ENCODE measurements at regions not wholly inside any gene's neighbourhood (a gene's known extent, or its start where the extent isn't known, plus 50 kb on each side); places are given as distances from the start of the nearest gene placed in this dataset.

DNA sequence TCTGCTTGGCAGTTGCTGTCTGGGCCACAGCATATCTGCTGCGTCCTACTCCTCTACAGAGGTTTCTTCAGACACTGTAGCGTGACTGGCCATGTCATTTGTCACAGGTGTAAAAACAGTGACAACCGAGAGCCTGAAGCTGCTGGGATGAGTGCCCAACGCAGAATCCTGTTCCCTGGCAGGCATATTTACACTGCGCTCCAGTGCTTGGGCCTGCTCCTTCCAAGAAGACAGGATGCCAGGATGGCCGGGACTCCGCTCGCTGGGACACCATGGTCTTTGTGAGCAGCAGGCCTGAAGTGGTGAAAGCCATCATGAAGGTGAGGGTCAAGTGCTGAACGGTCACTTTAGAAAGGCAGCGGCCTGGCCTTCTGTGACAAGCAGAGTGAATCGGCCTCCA lies 171.4 kb downstream of the EMP1 start:
- no peak overlapping the region for H3K9ac ChIP-seq (ENCODE audit: low read depth in 1 of 2, low read length in 2 of 2)
- H3K27ac ChIP-seq (ENCODE audit: low read depth, low read length), result no peak overlapping the region

DNA sequence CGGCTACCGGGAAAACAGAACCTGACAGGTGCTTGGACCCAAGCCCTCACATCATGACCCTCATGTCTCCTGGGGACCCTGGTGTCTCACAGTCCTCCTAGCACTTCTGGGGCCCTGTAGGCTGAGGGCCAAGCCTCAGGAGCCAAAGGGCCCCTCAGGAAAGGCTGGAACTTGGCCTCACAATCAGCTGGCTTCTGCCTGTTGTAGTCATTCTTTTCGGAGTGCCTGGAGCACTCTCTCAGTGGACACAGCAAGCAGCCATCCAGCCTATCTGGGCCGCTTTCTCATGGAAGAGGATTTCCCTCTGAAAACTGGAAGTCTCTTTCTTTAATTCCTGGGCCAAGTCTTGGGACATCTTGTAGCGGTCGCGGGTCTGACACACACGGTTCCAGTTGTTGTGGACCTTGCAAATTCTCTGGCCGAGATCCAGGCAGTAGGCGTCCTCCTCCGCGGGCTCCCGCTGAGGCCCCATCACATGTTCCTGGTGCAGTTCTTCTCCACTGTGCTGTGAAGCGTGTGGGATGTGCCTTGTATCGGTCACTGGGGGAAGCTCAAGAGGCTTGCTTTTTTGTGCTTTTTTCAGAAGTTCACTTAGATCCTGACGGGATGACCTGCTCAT lies 169.3 kb downstream of the EMP1 start:
- no peaks in the 10 kb centered on the region for H3K36me3 ChIP-seq (ENCODE audit: control insufficient read depth in 1 of 2, insufficient read depth in 2 of 2, low read length in 2 of 2)

More for the DNA sequence above, 171.4 kb downstream of the EMP1 start:
- Histone ChIP-seq H3K36me3 (ENCODE audit: control insufficient read depth in 1 of 2, insufficient read depth in 2 of 2, low read length in 2 of 2) (no peaks in the 10 kb centered on the region), H3K27me3 (ENCODE audit: control insufficient read depth in 1 of 2, insufficient read depth in 2 of 2, low read length in 2 of 2) (no peaks in the 10 kb centered on the region), H3K9me3 (ENCODE audit: control insufficient read depth in 1 of 2, low read length in 2 of 2) (no peaks in the 10 kb centered on the region), H3K4me3 (ENCODE audit: low read depth in 1 of 2, low read length in 2 of 2) (no peak overlapping the region), H3K4me1 (ENCODE audit: control insufficient read depth in 1 of 2, insufficient read depth in 2 of 2, low read length in 2 of 2) (peaks cover 0 to 9% of the 10 kb centered on the region in 2 donors)

DNA sequence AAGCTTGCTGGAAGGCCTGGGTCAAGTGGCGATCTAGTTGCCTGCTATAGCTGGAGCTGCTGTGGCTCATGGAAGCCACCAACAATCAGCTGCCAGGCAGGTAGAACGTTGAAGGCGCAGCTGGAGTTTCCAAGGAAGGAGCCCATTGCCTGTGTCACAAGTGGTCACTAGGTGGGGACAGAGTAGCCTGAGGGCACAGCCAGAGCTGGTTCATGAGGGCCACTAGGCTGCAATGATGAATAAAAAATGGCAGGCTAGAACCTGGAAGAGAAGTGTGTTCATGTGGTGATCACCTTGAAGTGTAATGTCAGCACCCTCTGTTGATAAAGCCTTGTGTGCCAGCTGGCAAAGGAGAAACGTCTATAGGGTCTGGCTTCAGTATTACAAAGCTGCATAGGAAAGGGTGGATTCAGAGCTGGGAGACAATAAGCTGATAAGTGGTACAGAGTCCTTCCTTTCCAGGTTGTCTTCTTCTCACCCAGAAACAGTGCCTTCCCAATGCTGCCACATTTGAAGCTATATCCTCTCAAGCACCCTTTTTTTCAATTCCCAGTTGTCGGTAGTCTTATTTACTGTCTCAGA lies 165.8 kb downstream of the EMP1 start:
- Histone ChIP-seq H3K4me3 (ENCODE audit: low read depth in 1 of 2, low read length in 2 of 2) (no peak overlapping the region), H3K4me1 (ENCODE audit: control insufficient read depth in 1 of 2, insufficient read depth in 2 of 2, low read length in 2 of 2) (no peaks in the 10 kb centered on the region), H3K27me3 (ENCODE audit: control insufficient read depth in 1 of 2, insufficient read depth in 2 of 2, low read length in 2 of 2) (no peaks in the 10 kb centered on the region), H3K36me3 (ENCODE audit: control insufficient read depth in 1 of 2, insufficient read depth in 2 of 2, low read length in 2 of 2) (no peaks in the 10 kb centered on the region), H3K9me3 (ENCODE audit: control insufficient read depth in 1 of 2, low read length in 2 of 2) (no peaks in the 10 kb centered on the region), H3K27ac (ENCODE audit: low read depth, low read length) (no peak overlapping the region), H3K9ac (ENCODE audit: low read depth in 1 of 2, low read length in 2 of 2) (no peak overlapping the region)

More for the DNA sequence above, 169.3 kb downstream of the EMP1 start:
- H3K4me3 ChIP-seq (ENCODE audit: low read depth in 1 of 2, low read length in 2 of 2), result no peak overlapping the region
- H3K4me1 ChIP-seq (ENCODE audit: control insufficient read depth in 1 of 2, insufficient read depth in 2 of 2, low read length in 2 of 2), result peaks cover 0 to 5% of the 10 kb centered on the region in 2 donors
- no peaks in the 10 kb centered on the region for H3K9me3 ChIP-seq (ENCODE audit: control insufficient read depth in 1 of 2, low read length in 2 of 2)
- no peak overlapping the region for H3K27ac ChIP-seq (ENCODE audit: low read depth, low read length)
- H3K27me3 ChIP-seq (ENCODE audit: control insufficient read depth in 1 of 2, insufficient read depth in 2 of 2, low read length in 2 of 2), result no peaks in the 10 kb centered on the region
- no peak overlapping the region for H3K9ac ChIP-seq (ENCODE audit: low read depth in 1 of 2, low read length in 2 of 2)

DNA sequence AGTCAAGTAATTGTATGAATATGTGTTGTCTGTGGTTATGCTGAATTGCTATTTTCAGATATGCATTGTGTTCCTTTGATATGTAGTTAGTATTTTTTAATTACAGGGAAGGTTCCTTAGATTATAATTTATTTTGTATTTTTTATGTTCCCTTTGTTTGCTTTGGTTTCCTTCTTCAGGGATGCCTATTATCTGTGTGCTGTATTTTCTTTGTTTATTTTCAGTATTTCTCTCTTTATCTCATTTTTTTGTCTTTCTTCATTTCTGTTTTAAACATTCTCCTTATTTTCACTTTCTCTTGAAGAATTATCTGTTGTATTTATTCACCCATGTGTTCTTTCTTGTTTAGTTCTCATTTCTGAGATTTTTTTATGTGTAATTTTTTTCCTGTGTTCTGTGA lies 163.1 kb downstream of the EMP1 start:
- H3K9me3 ChIP-seq (ENCODE audit: control insufficient read depth in 1 of 2, low read length in 2 of 2), result no peaks in the 10 kb centered on the region
- no peaks in the 10 kb centered on the region for H3K27me3 ChIP-seq (ENCODE audit: control insufficient read depth in 1 of 2, insufficient read depth in 2 of 2, low read length in 2 of 2)
- H3K27ac ChIP-seq (ENCODE audit: low read depth, low read length), result no peak overlapping the region
- H3K36me3 ChIP-seq (ENCODE audit: control insufficient read depth in 1 of 2, insufficient read depth in 2 of 2, low read length in 2 of 2), result no peaks in the 10 kb centered on the region
- H3K9ac ChIP-seq (ENCODE audit: low read depth in 1 of 2, low read length in 2 of 2), result no peak overlapping the region
- H3K4me3 ChIP-seq (ENCODE audit: low read depth in 1 of 2, low read length in 2 of 2), result no peak overlapping the region
- no peaks in the 10 kb centered on the region for H3K4me1 ChIP-seq (ENCODE audit: control insufficient read depth in 1 of 2, insufficient read depth in 2 of 2, low read length in 2 of 2)

DNA sequence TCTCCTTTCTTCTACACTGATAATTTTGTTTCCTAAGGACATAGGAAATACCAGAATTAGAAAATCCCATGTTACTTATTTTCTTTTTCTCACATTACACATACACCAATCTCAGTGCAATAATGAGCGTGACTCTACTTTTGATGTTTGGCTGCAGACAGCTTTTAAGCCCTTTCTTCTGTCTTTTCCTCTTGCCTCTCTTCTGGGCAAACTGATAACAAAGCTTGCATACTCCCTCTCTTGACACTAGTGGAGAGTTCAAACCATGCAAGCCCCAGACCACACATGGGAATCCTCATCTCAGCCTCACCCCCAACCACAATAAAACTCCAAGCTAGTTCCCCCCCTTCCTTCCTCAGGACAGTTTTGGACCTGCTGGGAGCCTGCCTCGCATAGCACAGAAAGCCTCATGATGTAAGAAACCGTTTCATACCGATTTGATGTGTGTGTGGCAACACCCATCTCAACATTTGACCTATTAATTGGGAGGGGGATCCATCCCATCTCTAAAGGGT lies 161.9 kb downstream of the EMP1 start:
- Histone ChIP-seq H3K36me3 (ENCODE audit: control insufficient read depth in 1 of 2, insufficient read depth in 2 of 2, low read length in 2 of 2) (no peaks in the 10 kb centered on the region), H3K4me1 (ENCODE audit: control insufficient read depth in 1 of 2, insufficient read depth in 2 of 2, low read length in 2 of 2) (no peaks in the 10 kb centered on the region), H3K27me3 (ENCODE audit: control insufficient read depth in 1 of 2, insufficient read depth in 2 of 2, low read length in 2 of 2) (no peaks in the 10 kb centered on the region), H3K9ac (ENCODE audit: low read depth in 1 of 2, low read length in 2 of 2) (no peak overlapping the region), H3K9me3 (ENCODE audit: control insufficient read depth in 1 of 2, low read length in 2 of 2) (no peaks in the 10 kb centered on the region), H3K4me3 (ENCODE audit: low read depth in 1 of 2, low read length in 2 of 2) (no peak overlapping the region), H3K27ac (ENCODE audit: low read depth, low read length) (no peak overlapping the region)

DNA sequence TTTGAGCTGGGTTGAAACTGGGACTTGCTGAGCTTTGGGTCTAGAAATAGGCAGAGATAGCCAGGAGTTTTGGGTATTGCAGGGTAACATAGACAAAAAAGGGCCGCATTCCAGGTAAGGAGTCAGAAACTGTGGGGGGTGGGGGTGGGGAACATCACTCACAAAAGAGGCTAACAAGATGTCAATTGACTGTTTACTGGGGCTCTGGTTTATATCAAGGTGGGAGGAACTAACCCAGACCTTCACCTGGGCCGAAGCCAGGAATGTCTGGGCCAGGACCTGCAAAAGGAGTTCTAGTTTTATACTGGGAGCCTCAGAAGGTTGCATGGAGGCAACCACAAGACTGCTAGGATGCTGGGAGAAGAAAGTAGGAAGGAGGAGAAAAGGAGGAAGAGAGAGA lies 154.4 kb downstream of the EMP1 start:
- H3K27me3 ChIP-seq (ENCODE audit: control insufficient read depth in 1 of 2, insufficient read depth in 2 of 2, low read length in 2 of 2), result no peaks in the 10 kb centered on the region
- H3K4me3 ChIP-seq (ENCODE audit: low read depth in 1 of 2, low read length in 2 of 2), result no peak overlapping the region
- no peaks in the 10 kb centered on the region for H3K36me3 ChIP-seq (ENCODE audit: control insufficient read depth in 1 of 2, insufficient read depth in 2 of 2, low read length in 2 of 2)
- no peaks in the 10 kb centered on the region for H3K4me1 ChIP-seq (ENCODE audit: control insufficient read depth in 1 of 2, insufficient read depth in 2 of 2, low read length in 2 of 2)
- H3K27ac ChIP-seq (ENCODE audit: low read depth, low read length), result no peak overlapping the region
- no peaks in the 10 kb centered on the region for H3K9me3 ChIP-seq (ENCODE audit: control insufficient read depth in 1 of 2, low read length in 2 of 2)
- H3K9ac ChIP-seq (ENCODE audit: low read depth in 1 of 2, low read length in 2 of 2), result no peak overlapping the region

DNA sequence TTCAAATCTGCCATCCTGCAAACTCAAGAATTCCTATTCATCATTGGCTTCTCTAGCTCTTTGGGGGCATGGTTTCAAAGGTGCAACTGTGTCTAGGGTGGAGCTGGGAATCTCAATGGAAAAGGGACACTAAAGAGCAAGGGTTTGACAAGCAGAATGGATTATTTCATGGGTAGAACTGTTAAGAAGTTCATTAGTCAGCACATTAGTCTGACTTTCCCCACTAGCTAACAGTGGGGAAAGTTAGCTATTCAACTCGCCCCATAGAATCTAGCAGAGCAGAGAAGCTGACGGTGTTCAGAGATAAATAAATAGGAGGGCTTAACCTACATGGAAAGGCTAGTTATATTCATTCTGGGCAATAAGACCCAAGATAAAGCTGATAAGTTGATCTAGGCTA lies 153.9 kb downstream of the EMP1 start:
- Histone ChIP-seq H3K27me3 (ENCODE audit: control insufficient read depth in 1 of 2, insufficient read depth in 2 of 2, low read length in 2 of 2) (no peaks in the 10 kb centered on the region), H3K9me3 (ENCODE audit: control insufficient read depth in 1 of 2, low read length in 2 of 2) (no peaks in the 10 kb centered on the region), H3K4me3 (ENCODE audit: low read depth in 1 of 2, low read length in 2 of 2) (no peak overlapping the region), H3K4me1 (ENCODE audit: control insufficient read depth in 1 of 2, insufficient read depth in 2 of 2, low read length in 2 of 2) (no peaks in the 10 kb centered on the region), H3K9ac (ENCODE audit: low read depth in 1 of 2, low read length in 2 of 2) (no peak overlapping the region), H3K36me3 (ENCODE audit: control insufficient read depth in 1 of 2, insufficient read depth in 2 of 2, low read length in 2 of 2) (no peaks in the 10 kb centered on the region), H3K27ac (ENCODE audit: low read depth, low read length) (no peak overlapping the region)

DNA sequence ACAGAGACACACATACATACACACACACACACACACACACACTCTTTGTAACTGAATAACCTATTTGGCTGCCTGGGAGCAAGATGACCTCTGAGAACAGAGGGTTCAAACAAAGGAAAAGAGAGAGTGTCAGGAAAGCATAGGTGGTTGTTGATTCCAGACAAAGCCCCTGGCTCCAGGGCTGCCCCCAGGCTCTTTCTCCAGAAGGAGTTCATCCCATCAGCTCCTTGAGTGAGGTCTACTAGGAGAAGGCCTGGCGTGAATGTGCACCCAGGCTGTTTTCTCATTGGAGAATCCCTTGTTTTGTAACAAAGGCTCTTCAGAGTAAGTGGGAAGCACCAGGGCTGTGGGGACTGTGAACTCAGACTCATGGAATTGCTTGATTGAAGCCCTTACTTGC lies 151.9 kb downstream of the EMP1 start:
- no peak overlapping the region for H3K4me3 ChIP-seq (ENCODE audit: low read depth in 1 of 2, low read length in 2 of 2)
- no peak overlapping the region for H3K27ac ChIP-seq (ENCODE audit: low read depth, low read length)
- no peaks in the 10 kb centered on the region for H3K4me1 ChIP-seq (ENCODE audit: control insufficient read depth in 1 of 2, insufficient read depth in 2 of 2, low read length in 2 of 2)
- no peaks in the 10 kb centered on the region for H3K36me3 ChIP-seq (ENCODE audit: control insufficient read depth in 1 of 2, insufficient read depth in 2 of 2, low read length in 2 of 2)
- no peaks in the 10 kb centered on the region for H3K9me3 ChIP-seq (ENCODE audit: control insufficient read depth in 1 of 2, low read length in 2 of 2)
- H3K27me3 ChIP-seq (ENCODE audit: control insufficient read depth in 1 of 2, insufficient read depth in 2 of 2, low read length in 2 of 2), result no peaks in the 10 kb centered on the region
- H3K9ac ChIP-seq (ENCODE audit: low read depth in 1 of 2, low read length in 2 of 2), result no peak overlapping the region

DNA sequence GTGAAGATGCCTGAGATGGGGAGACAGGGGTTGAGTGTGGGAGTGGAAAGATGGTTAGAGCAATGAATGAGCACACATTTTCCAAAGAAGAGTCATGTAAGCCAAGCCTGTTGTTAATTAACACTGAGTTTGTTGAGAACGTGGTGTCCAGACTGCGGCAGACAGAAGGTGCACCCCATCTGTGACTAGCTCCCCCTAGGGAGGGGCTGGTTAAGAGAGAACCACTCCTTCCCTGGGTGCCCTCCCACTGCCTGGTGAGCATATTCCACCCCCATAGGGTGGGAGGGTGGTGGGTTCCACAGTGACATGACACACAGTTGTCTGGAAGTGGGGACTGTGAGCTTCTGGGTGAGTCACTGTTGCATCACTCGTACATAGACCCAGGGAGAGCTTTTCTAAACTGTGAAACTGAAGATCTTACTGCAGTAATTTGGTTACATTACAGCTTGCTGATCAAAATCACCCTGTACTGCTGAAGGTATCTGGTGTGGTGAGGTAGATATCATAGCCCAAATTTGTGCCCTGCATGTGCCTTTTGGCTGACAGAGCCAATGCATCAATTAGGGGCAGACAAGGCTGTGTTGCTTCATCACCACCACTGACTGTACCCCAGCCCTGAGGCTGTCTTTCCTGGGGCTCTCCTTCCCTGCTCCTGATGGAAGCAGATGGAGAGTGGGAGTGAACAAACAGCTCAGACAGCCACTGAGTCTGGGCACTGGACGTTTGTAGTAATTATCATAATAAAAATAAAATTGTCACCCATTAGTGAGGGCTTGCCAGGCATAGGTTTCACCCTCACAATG lies 150.9 kb downstream of the EMP1 start:
- H3K9ac ChIP-seq (ENCODE audit: low read depth in 1 of 2, low read length in 2 of 2), result no peak overlapping the region
- no peaks in the 10 kb centered on the region for H3K36me3 ChIP-seq (ENCODE audit: control insufficient read depth in 1 of 2, insufficient read depth in 2 of 2, low read length in 2 of 2)
- no peak overlapping the region for H3K4me3 ChIP-seq (ENCODE audit: low read depth in 1 of 2, low read length in 2 of 2)
- no peaks in the 10 kb centered on the region for H3K9me3 ChIP-seq (ENCODE audit: control insufficient read depth in 1 of 2, low read length in 2 of 2)
- H3K27me3 ChIP-seq (ENCODE audit: control insufficient read depth in 1 of 2, insufficient read depth in 2 of 2, low read length in 2 of 2), result no peaks in the 10 kb centered on the region
- H3K27ac ChIP-seq (ENCODE audit: low read depth, low read length), result no peak overlapping the region
- no peaks in the 10 kb centered on the region for H3K4me1 ChIP-seq (ENCODE audit: control insufficient read depth in 1 of 2, insufficient read depth in 2 of 2, low read length in 2 of 2)

DNA sequence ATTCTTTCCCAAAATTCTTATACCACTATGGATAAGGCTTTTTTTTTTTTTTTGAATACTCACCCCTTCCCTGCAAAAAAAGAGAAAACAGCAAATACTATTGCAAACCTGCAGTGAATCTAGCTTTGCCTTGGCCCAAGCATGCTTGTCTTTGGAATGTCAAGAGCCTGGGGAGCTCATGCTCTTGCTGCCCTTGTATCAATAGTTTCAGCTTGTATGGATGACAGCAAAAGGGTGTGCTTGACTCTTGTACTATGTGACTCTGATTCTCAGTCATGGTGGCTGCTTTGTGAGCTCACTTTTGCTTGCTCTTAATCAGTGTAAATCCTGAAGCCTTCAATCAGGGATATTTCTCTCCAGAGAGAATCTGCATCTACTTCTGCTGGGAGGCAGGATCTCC lies 149.2 kb downstream of the EMP1 start:
- Histone ChIP-seq H3K4me1 (ENCODE audit: control insufficient read depth in 1 of 2, insufficient read depth in 2 of 2, low read length in 2 of 2) (no peaks in the 10 kb centered on the region), H3K9ac (ENCODE audit: low read depth in 1 of 2, low read length in 2 of 2) (no peak overlapping the region), H3K27me3 (ENCODE audit: control insufficient read depth in 1 of 2, insufficient read depth in 2 of 2, low read length in 2 of 2) (no peaks in the 10 kb centered on the region), H3K36me3 (ENCODE audit: control insufficient read depth in 1 of 2, insufficient read depth in 2 of 2, low read length in 2 of 2) (no peaks in the 10 kb centered on the region), H3K9me3 (ENCODE audit: control insufficient read depth in 1 of 2, low read length in 2 of 2) (no peaks in the 10 kb centered on the region), H3K27ac (ENCODE audit: low read depth, low read length) (no peak overlapping the region), H3K4me3 (ENCODE audit: low read depth in 1 of 2, low read length in 2 of 2) (no peak overlapping the region)
